DMS53 treated with DMSO at 0.1 percent for 48 hours (cell line): ENCODE measurements at regions not wholly inside any gene's neighbourhood (a gene's known extent, or its start where the extent isn't known, plus 50 kb on each side); places are given as distances from the start of the nearest gene placed in this dataset.
"Not testable (repeated sequence)": the region's sequence is repeated elsewhere in the genome, so short reads cannot be mapped to it uniquely, and the experiment has no call there.

Experiments used
- DNase-seq: peaks from one replicate; lab custom pipeline; 2025; ENCODE audit not compliant: unreplicated experiment; lab: John Stamatoyannopoulos, UW

GRCh38 chr4:174400603-174401302, 117.0 kb downstream of the CEP44 start:
- not testable (repeated sequence) for DNase-seq

- DNase-seq = no peak
These were observed 115.0 kb downstream of the CEP44 start for GRCh38 chr4:174398728-174399127.

- DNase-seq = no peak
These were observed 113.8 kb downstream of the CEP44 start for GRCh38 chr4:174397366-174398155.

- DNase-seq = no peak
These were observed 112.9 kb downstream of the CEP44 start for GRCh38 chr4:174396599-174397110.

GRCh38 chr4:174394915-174395314, 111.2 kb downstream of the CEP44 start:
- no peak for DNase-seq

GRCh38 chr4:174389439-174389838, 105.7 kb downstream of the CEP44 start:
- no peak for DNase-seq

GRCh38 chr4:174388461-174389145, 104.9 kb downstream of the CEP44 start:
- DNase-seq = no peak

GRCh38 chr4:174387721-174388120, 104.0 kb downstream of the CEP44 start:
- no peak for DNase-seq

- no peak for DNase-seq
These were observed 103.4 kb downstream of the CEP44 start for GRCh38 chr4:174387143-174387542.

- DNase-seq = no peak
These were observed 100.1 kb downstream of the CEP44 start for GRCh38 chr4:174383783-174384182.

GRCh38 chr4:174382938-174383605, 99.4 kb downstream of the CEP44 start:
- not testable (repeated sequence) for DNase-seq
